Activated gamma-delta T cell treated with anti-CD3 and anti-CD28 coated beads, Interleukin-2, amount 50 U/mL, for 16 hours (primary cell): ENCODE measurements at regions not wholly inside any gene's neighbourhood (a gene's known extent, or its start where the extent isn't known, plus 50 kb on each side); places are given as distances from the start of the nearest gene placed in this dataset.

Experiments used
- DNase-seq: peaks from one replicate; pipeline ENCODE4 v3.0.0-alpha.2; 2020; ENCODE audit warnings: low read depth

- DNase-seq: no peak
Measured at GRCh38 chr2:144078802-144079724, 440.9 kb downstream of the ZEB2 start.

GRCh38 chr2:144078106-144078505, 441.8 kb downstream of the ZEB2 start:
- no peak for DNase-seq

- DNase-seq: no peak
Measured at GRCh38 chr2:144074450-144074849, 445.5 kb downstream of the ZEB2 start.

GRCh38 chr2:144071461-144071860, 448.5 kb downstream of the ZEB2 start:
- no peak for DNase-seq

- DNase-seq: no peak
Measured at GRCh38 chr2:144067506-144067905, 452.4 kb downstream of the ZEB2 start.

- no peak for DNase-seq
Measured at GRCh38 chr2:144063602-144064001, 456.3 kb downstream of the ZEB2 start.

- DNase-seq: no peak
Measured at GRCh38 chr2:144054911-144055310, 465.0 kb downstream of the ZEB2 start.

- DNase-seq: no peak
Measured at GRCh38 chr2:144052083-144052482, 467.8 kb downstream of the ZEB2 start.

- no peak for DNase-seq
Measured at GRCh38 chr2:144049137-144049536, 470.8 kb downstream of the ZEB2 start.

- no peak for DNase-seq
Measured at GRCh38 chr2:144048631-144049060, 471.3 kb downstream of the ZEB2 start.

GRCh38 chr2:144042751-144043150, 477.2 kb downstream of the ZEB2 start:
- no peak for DNase-seq

- DNase-seq: no peak
Measured at GRCh38 chr2:144041612-144042011, 478.3 kb downstream of the ZEB2 start.

- DNase-seq: no peak
Measured at GRCh38 chr2:144040834-144041233, 479.1 kb downstream of the ZEB2 start.

- no peak for DNase-seq
Measured at GRCh38 chr2:144032566-144032965, 487.4 kb downstream of the ZEB2 start.

- no peak for DNase-seq
Measured at GRCh38 chr2:144030791-144031190, 489.1 kb downstream of the ZEB2 start.

GRCh38 chr2:144027593-144027992, 492.3 kb downstream of the ZEB2 start:
- DNase-seq: no peak

GRCh38 chr2:144026753-144027152, 493.2 kb downstream of the ZEB2 start:
- DNase-seq: no peak

GRCh38 chr2:144020047-144020446, 499.9 kb downstream of the ZEB2 start:
- no peak for DNase-seq

GRCh38 chr2:144015655-144016245, 504.2 kb downstream of the ZEB2 start:
- DNase-seq: no peak

GRCh38 chr2:144015036-144015435, 504.9 kb downstream of the ZEB2 start:
- no peak for DNase-seq

- no peak for DNase-seq
Measured at GRCh38 chr2:144014103-144014502, 505.8 kb downstream of the ZEB2 start.

GRCh38 chr2:144012304-144012703, 507.6 kb downstream of the ZEB2 start:
- DNase-seq: no peak

- no peak for DNase-seq
Measured at GRCh38 chr2:144011553-144011952, 508.4 kb downstream of the ZEB2 start.

GRCh38 chr2:144011098-144011497, 508.8 kb downstream of the ZEB2 start:
- DNase-seq: no peak
